Tibial nerve (tissue), 4 donors: ENCODE measurements at regions not wholly inside any gene's neighbourhood (a gene's known extent, or its start where the extent isn't known, plus 50 kb on each side); places are given as distances from the start of the nearest gene placed in this dataset.

Source experiments
- DNase-seq, 2 donors: peaks; one replicate each; pipeline ENCODE4 v3.0.0-alpha.2; 2019; ENCODE audit warnings: low spot score in 2 of 2
- H3K27ac ChIP-seq, 4 donors: fragments of 200-600 bp; sonication (generic) in 3 of 4; one replicate each; pipeline ENCODE4 v1.5.1; 2017 to 2019; ENCODE audit warnings: mild to moderate bottlenecking in 1 of 4
- H3K27me3 ChIP-seq, 2 donors: fragments of 200-600 bp; sonication (generic) in 1 of 2; one replicate each; pipeline versions ENCODE4 v1.5.1 to v1.6.0; 2017 to 2019
- H3K36me3 ChIP-seq, 3 donors: fragments of 200-600 bp; sonication (generic); one replicate each; pipeline ENCODE4 v1.5.1; 2018 to 2019
- H3K4me1 ChIP-seq, 4 donors: fragments of 200-600 bp; sonication (generic) in 3 of 4; one replicate each; pipeline ENCODE4 v1.5.1; 2017 to 2019
- H3K4me3 ChIP-seq, 4 donors: fragments of 200-600 bp; sonication (generic) in 3 of 4; one replicate each; pipeline ENCODE4 v1.5.1; 2017 to 2019; ENCODE audit warnings: mild to moderate bottlenecking in 1 of 4, moderate library complexity in 1 of 4
- H3K9me3 ChIP-seq, 4 donors: fragments of 200-600 bp; sonication (generic) in 3 of 4; one replicate each; pipeline ENCODE4 v1.5.1; 2017 to 2019
- EP300 ChIP-seq, 2 donors: sonication (generic); formaldehyde crosslinking; IDR thresholded peaks; one replicate each; pipeline ENCODE4 v1.6.1; 2017; ENCODE audit warnings: antibody characterized with exemption in 2 of 2, mild to moderate bottlenecking in 1 of 2
- POLR2A ChIP-seq, 2 donors: fragments of 450-650 bp; IDR thresholded peaks; one replicate each; pipeline ENCODE4 v1.6.1; 2017; ENCODE audit warnings: antibody characterized with exemption in 2 of 2, mild to moderate bottlenecking in 2 of 2, moderate library complexity in 2 of 2
- WGBS, 2 donors: methylation state at CpG; one replicate each; pipeline ENCODE4 v1.1.5; 2018; 5-methylcytosine and 5-hydroxymethylcytosine counted together
- TF ChIP-seq, protein P1 (sequence below), 5 experiments: fragments of 200-600 bp in 3 of 5; fragments of 450-650 bp in 2 of 5; sonication (generic) in 3 of 5; IDR thresholded peaks; one replicate each; pipeline ENCODE4 v1.5.1; 2016 to 2019; ENCODE audit warnings: antibody characterized with exemption in 5 of 5, mild to moderate bottlenecking in 3 of 5, moderate library complexity in 2 of 5

DNA sequence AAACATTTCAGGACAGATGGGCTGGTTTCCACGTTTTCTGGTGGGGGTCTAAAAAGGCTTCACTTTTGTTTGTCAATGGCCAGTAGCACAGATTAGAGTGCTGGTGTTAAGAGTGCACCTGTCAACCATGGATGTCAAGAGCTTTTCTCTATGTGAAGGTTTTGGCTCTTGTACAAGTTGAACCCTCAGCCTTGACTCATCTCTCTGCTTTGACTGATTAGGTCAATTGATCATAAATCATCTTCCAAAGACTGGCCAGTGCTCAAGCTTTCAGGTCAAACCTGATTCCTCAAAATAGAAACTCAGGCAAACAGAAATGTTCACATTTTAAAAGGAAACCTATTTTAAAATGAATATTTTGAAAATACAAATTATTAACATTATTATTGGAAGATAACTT is 59.6 kb upstream of the SP4 start:
- Histone ChIP-seq H3K9me3 (no peaks in the 10 kb centered on the region), H3K27ac (no peak overlapping the region), H3K4me1 (no peaks in the 10 kb centered on the region), H3K36me3 (no peaks in the 10 kb centered on the region), H3K27me3 (no peaks in the 10 kb centered on the region), H3K4me3 (no peak overlapping the region)
- no peak for DNase-seq
- TF ChIP-seq, protein P1, sequence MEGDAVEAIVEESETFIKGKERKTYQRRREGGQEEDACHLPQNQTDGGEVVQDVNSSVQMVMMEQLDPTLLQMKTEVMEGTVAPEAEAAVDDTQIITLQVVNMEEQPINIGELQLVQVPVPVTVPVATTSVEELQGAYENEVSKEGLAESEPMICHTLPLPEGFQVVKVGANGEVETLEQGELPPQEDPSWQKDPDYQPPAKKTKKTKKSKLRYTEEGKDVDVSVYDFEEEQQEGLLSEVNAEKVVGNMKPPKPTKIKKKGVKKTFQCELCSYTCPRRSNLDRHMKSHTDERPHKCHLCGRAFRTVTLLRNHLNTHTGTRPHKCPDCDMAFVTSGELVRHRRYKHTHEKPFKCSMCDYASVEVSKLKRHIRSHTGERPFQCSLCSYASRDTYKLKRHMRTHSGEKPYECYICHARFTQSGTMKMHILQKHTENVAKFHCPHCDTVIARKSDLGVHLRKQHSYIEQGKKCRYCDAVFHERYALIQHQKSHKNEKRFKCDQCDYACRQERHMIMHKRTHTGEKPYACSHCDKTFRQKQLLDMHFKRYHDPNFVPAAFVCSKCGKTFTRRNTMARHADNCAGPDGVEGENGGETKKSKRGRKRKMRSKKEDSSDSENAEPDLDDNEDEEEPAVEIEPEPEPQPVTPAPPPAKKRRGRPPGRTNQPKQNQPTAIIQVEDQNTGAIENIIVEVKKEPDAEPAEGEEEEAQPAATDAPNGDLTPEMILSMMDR (IDR thresholded peaks at IDR 0.05) = no peak
- WGBS, 2 donors = 68 to 70% methylated on average over 1 of the region's 1 CpG

- TF ChIP-seq POLR2A (IDR thresholded peaks at IDR 0.05) = no peak
- no peak for TF ChIP-seq EP300 (IDR thresholded peaks at IDR 0.05)
- TF ChIP-seq, protein P1 (IDR thresholded peaks at IDR 0.05) = no peak
- 75 to 79% methylated on average over 9 of the region's 9 CpGs for WGBS, 2 donors
- no peak for DNase-seq
- Histone ChIP-seq H3K27me3 (no peaks in the 10 kb centered on the region), H3K9me3 (no peaks in the 10 kb centered on the region), H3K27ac (no peak overlapping the region), H3K4me1 (no peaks in the 10 kb centered on the region), H3K36me3 (no peaks in the 10 kb centered on the region), H3K4me3 (no peak overlapping the region)
These were observed 57.5 kb upstream of the SP4 start for GRCh38 chr7:21370283-21370982.

- Histone ChIP-seq H3K4me1 (no peaks in the 10 kb centered on the region), H3K36me3 (no peaks in the 10 kb centered on the region), H3K27me3 (no peaks in the 10 kb centered on the region), H3K27ac (no peak overlapping the region), H3K4me3 (no peak overlapping the region), H3K9me3 (no peaks in the 10 kb centered on the region)
- no peak for TF ChIP-seq EP300 (IDR thresholded peaks at IDR 0.05)
- no peak for TF ChIP-seq POLR2A (IDR thresholded peaks at IDR 0.05)
- TF ChIP-seq, protein P1 (IDR thresholded peaks at IDR 0.05) = no peak
- 17 to 27% methylated on average over 2 of the region's 2 CpGs for WGBS, 2 donors
- no peak for DNase-seq
These were observed 56.5 kb upstream of the SP4 start for GRCh38 chr7:21371360-21371759.

GRCh38 chr7:21373031-21373430 is 54.9 kb upstream of the SP4 start:
- Histone ChIP-seq H3K36me3 (no peaks in the 10 kb centered on the region), H3K4me3 (no peak overlapping the region), H3K9me3 (peaks cover 0 to 11% (median 0%) of the 10 kb centered on the region in 4 donors), H3K27me3 (no peaks in the 10 kb centered on the region), H3K4me1 (no peaks in the 10 kb centered on the region), H3K27ac (no peak overlapping the region)
- DNase-seq = no peak
- WGBS, 2 donors = 92 to 94% methylated on average over 7 of the region's 7 CpGs
- no peak for TF ChIP-seq EP300 (IDR thresholded peaks at IDR 0.05)
- TF ChIP-seq POLR2A (IDR thresholded peaks at IDR 0.05) = no peak
- TF ChIP-seq, protein P1 (IDR thresholded peaks at IDR 0.05) = no peak

GRCh38 chr7:21374134-21374533 is 53.7 kb upstream of the SP4 start:
- Histone ChIP-seq H3K4me3 (no peak overlapping the region), H3K27ac (no peak overlapping the region), H3K4me1 (no peaks in the 10 kb centered on the region), H3K36me3 (no peaks in the 10 kb centered on the region), H3K27me3 (no peaks in the 10 kb centered on the region), H3K9me3 (peaks cover 0 to 13% (median 0%) of the 10 kb centered on the region in 4 donors)
- DNase-seq = no peak
- no peak for TF ChIP-seq EP300 (IDR thresholded peaks at IDR 0.05)
- TF ChIP-seq, protein P1 (IDR thresholded peaks at IDR 0.05) = no peak
- TF ChIP-seq POLR2A (IDR thresholded peaks at IDR 0.05) = no peak
- 91 to 96% methylated on average over 2 of the region's 2 CpGs for WGBS, 2 donors
